WTC11 (cell line): ENCODE measurements at regions not wholly inside any gene's neighbourhood (a gene's known extent, or its start where the extent isn't known, plus 50 kb on each side); places are given as distances from the start of the nearest gene placed in this dataset.

Source experiments
- ATAC-seq: fragments of 200-7000 bp; cut with Tn5 transposase; 2 replicates; pipeline ENCODE4 v1.10.0; 2021; ENCODE audit warnings: mild to moderate bottlenecking, moderate library complexity
- CTCF ChIA-PET: fragments of 300-600 bp; sonication (Branson Sonifier 250); formaldehyde crosslinking; loops from one replicate; lab custom pipeline; 2021; ENCODE audit warnings: antibody characterized with exemption; lab: Charles Lee
- POLR2A ChIA-PET: fragments of 350-600 bp; sonication (Branson Sonifier 250); formaldehyde crosslinking; loops from one replicate; lab custom pipeline; 2021; ENCODE audit warnings: antibody characterized with exemption; lab: Charles Lee
- DNase-seq: peaks from one replicate; pipeline ENCODE4 v3.0.0; 2021; ENCODE audit warnings: low spot score
- H3K27ac Mint-ChIP-seq: 2 replicates; pipeline ENCODE4 v1.8.0; 2021; ENCODE audit warnings: mixed read lengths
- H3K27me3 Mint-ChIP-seq: 2 replicates; pipeline ENCODE4 v1.8.0; 2021; ENCODE audit warnings: low read depth, mild to moderate bottlenecking, moderate library complexity, mixed read lengths
- H3K36me3 Mint-ChIP-seq: 2 replicates; pipeline ENCODE4 v1.8.0; 2021; ENCODE audit warnings: mixed read lengths
- H3K4me1 Mint-ChIP-seq: 2 replicates; pipeline ENCODE4 v1.8.0; 2022; ENCODE audit warnings: mixed read lengths
- H3K4me3 Mint-ChIP-seq: 2 replicates; pipeline ENCODE4 v1.8.0; 2021; ENCODE audit warnings: mild to moderate bottlenecking, moderate library complexity, mixed read lengths
- H3K9me3 Mint-ChIP-seq: 2 replicates; pipeline ENCODE4 v1.8.0; 2021; ENCODE audit warnings: mixed read lengths
- HMGA2 ChIP-seq: fragments of 250-450 bp; sonication (Bioruptor Pico); IDR thresholded peaks from 2 replicates; pipeline ENCODE4 v1.4.0; 2021; ENCODE audit warnings: mild to moderate bottlenecking, moderate library complexity
- JAZF1 ChIP-seq: fragments of 250-450 bp; sonication (Bioruptor Pico); IDR thresholded peaks from 2 replicates; pipeline ENCODE4 v1.9.0; 2021; ENCODE audit warnings: moderate library complexity, mild to moderate bottlenecking, inconsistent platforms
- JUN ChIP-seq: sonication (generic); formaldehyde crosslinking; IDR thresholded peaks from 2 replicates; pipeline ENCODE4 v1.8.0; 2023; ENCODE audit warnings: mild to moderate bottlenecking, missing genetic modification reagents
- KAT7 ChIP-seq: sonication (generic); formaldehyde crosslinking; IDR thresholded peaks from 2 replicates; pipeline ENCODE4 v1.8.1; 2023; ENCODE audit warnings: missing genetic modification reagents, mild to moderate bottlenecking, borderline replicate concordance
- PRRX2 ChIP-seq: fragments of 250-450 bp; sonication (Bioruptor Pico); IDR thresholded peaks from 2 replicates; pipeline ENCODE4 v1.8.0; 2021; ENCODE audit warnings: mild to moderate bottlenecking
- RELA ChIP-seq: sonication (generic); formaldehyde crosslinking; IDR thresholded peaks from 2 replicates; pipeline ENCODE4 v1.8.1; 2022; ENCODE audit warnings: missing genetic modification reagents, mild to moderate bottlenecking, borderline replicate concordance
- SMAD4 ChIP-seq: sonication (generic); formaldehyde crosslinking; IDR thresholded peaks from 2 replicates; pipeline ENCODE4 v1.8.0; 2022; ENCODE audit warnings: mild to moderate bottlenecking, missing genetic modification reagents
- TEAD4 ChIP-seq: sonication (generic); formaldehyde crosslinking; IDR thresholded peaks from 2 replicates; pipeline ENCODE4 v1.8.0; 2022; ENCODE audit warnings: mild to moderate bottlenecking, missing genetic modification reagents
- ZNF138 ChIP-seq: sonication (generic); formaldehyde crosslinking; conservative IDR thresholded peaks from 2 replicates; pipeline ENCODE4 v1.8.1; 2022; ENCODE audit warnings: mild to moderate bottlenecking, moderate library complexity, missing genetic modification reagents
- ZNF219 ChIP-seq: sonication (generic); formaldehyde crosslinking; IDR thresholded peaks from 2 replicates; pipeline ENCODE4 v1.8.0; 2023; ENCODE audit warnings: missing genetic modification reagents, mild to moderate bottlenecking, borderline replicate concordance
- ZNF263 ChIP-seq: sonication (generic); formaldehyde crosslinking; IDR thresholded peaks from 2 replicates; pipeline ENCODE4 v1.8.1; 2022; ENCODE audit warnings: low read depth, mild to moderate bottlenecking, moderate library complexity, missing genetic modification reagents
- ZNF423 ChIP-seq: fragments of 250-450 bp; sonication (Bioruptor Pico); IDR thresholded peaks from 2 replicates; pipeline ENCODE4 v2.1.2; 2022; ENCODE audit warnings: mild to moderate bottlenecking, moderate library complexity
- ZNF671 ChIP-seq: fragments of 250-450 bp; sonication (Bioruptor Pico); IDR thresholded peaks from 2 replicates; pipeline ENCODE4 v1.8.0; 2021; ENCODE audit warnings: mild to moderate bottlenecking
- TF ChIP-seq, protein P1 (sequence below): fragments of 250-450 bp; sonication (Bioruptor Pico); conservative IDR thresholded peaks from 2 replicates; pipeline ENCODE4 v1.9.0; 2021; ENCODE audit warnings: mild to moderate bottlenecking
- TF ChIP-seq, protein P2 (sequence below): sonication (generic); formaldehyde crosslinking; IDR thresholded peaks from 2 replicates; pipeline ENCODE4 v1.8.1; 2022; ENCODE audit warnings: mild to moderate bottlenecking, missing genetic modification reagents, moderate library complexity, borderline replicate concordance
- TF ChIP-seq, protein P3 (sequence below): sonication (generic); formaldehyde crosslinking; IDR thresholded peaks from 2 replicates; pipeline ENCODE4 v1.8.0; 2023; ENCODE audit warnings: missing genetic modification reagents
- TF ChIP-seq, protein P4 (sequence below): sonication (generic); formaldehyde crosslinking; IDR thresholded peaks from 2 replicates; pipeline ENCODE4 v1.8.1; 2023; ENCODE audit warnings: mild to moderate bottlenecking, missing genetic modification reagents, moderate library complexity

DNA sequence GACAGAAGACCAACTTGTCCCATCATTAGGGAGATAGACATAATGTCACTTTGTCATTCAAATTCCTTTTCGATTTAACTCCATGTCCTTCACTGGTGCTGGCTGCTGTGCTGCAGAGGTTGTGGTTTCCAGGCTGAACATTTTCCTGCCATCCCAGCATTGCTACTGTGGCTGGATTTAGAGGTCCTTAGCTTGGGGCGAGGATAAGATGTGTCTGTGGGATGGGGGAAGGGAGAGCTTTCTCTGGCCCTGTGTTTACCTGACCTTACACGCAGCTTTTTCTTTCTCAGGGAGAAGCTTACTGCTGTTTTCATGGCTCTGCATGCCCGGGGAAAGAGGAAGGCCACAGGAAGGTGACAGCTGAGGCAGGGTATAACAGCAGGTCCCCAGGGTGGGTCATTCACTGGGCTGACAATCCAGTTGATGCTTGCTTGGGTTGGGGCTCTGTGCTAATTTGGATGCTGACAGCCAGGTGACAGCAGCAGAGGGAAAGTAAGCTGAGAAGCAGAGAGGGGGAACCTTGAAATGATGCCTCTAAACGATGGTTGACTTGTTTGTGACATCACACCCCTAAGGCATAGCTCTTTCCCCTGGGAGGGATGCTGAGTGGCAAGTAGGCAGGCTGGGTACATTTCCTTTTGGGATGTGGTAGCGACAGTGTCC, 326.9 kb upstream of the CTNNB1 start (continued):
- TF ChIP-seq ZNF263 (CRISPR knock-in tag): no peak
- no peak for TF ChIP-seq RELA (CRISPR knock-in tag)
- no peak for TF ChIP-seq ZNF423 (CRISPR knock-in tag)
- TF ChIP-seq, protein P1, sequence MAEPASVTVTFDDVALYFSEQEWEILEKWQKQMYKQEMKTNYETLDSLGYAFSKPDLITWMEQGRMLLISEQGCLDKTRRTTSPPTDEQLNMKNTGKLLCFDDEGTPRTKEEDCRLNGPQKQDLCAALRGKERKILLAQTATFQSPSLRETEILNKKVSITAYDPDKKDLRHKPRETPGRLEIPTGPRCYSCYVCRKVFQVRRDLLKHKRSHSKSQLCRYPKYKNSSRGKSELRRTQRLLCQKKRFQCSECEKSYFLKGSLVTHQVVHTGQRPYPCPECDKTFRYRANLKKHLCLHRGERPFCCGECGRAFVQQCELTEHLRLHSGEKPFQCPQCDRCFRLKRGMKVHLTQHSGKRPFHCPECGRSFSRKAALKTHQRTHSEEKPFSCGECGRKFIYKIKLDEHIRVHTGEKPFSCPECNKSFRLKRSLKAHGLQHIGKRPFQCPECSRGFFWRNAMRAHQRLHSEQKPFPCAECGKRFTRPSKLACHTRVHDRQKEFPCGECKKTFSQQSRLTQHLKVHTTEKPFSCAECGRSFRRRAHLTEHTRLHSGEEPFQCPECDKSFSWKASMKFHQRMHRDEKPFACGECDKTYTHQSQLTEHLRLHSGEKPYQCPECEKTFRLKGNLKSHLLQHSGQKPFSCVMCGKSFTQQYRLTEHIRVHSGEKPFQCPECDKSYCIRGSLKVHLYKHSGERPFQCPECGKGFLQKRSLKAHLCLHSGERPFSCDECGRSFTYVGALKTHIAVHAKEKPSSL (CRISPR knock-in tag): no peak
- no peak for TF ChIP-seq KAT7 (CRISPR knock-in tag)
- TF ChIP-seq TEAD4 (CRISPR knock-in tag): no peak
- no peak for TF ChIP-seq JUN (CRISPR knock-in tag)
- no peak for TF ChIP-seq JAZF1 (CRISPR knock-in tag)
- TF ChIP-seq, all 79 proteins: peak for 0

DNA sequence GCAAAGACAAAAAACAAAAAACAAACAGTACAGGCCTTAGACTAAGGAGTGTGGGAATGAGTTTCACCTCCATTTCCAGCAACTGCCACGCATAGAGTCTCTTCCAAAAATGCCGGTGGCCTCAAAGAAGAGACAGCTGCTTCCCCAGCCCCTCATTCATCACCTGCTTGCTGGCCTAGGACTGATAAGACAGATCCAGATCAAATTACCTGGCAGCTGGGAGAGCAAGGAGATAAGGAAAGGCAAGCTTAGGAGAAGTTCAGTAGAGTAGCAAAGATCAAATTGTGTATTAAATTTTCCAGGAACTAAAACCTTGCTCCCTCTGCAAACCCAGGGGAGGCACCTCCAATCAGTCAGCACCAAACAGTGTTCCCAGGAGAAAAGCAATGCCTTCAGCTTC, 325.8 kb upstream of the CTNNB1 start:
- Mint-ChIP-seq H3K4me3 (no peak overlapping the region), H3K4me1 (peaks cover 43% of the 10 kb centered on the region), H3K27me3 (no peaks in the 10 kb centered on the region), H3K27ac (no peak overlapping the region), H3K9me3 (0 out of 2 replicates have a peak, but pooled peaks cover 3% of the 10 kb centered on the region), H3K36me3 (no peaks in the 10 kb centered on the region)
- ChIA-PET CTCF (no interaction called here), POLR2A (no interaction called here)
- DNase-seq: no peak
- TF ChIP-seq, protein P2, sequence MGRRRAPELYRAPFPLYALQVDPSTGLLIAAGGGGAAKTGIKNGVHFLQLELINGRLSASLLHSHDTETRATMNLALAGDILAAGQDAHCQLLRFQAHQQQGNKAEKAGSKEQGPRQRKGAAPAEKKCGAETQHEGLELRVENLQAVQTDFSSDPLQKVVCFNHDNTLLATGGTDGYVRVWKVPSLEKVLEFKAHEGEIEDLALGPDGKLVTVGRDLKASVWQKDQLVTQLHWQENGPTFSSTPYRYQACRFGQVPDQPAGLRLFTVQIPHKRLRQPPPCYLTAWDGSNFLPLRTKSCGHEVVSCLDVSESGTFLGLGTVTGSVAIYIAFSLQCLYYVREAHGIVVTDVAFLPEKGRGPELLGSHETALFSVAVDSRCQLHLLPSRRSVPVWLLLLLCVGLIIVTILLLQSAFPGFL (CRISPR knock-in tag): no peak
- TF ChIP-seq, protein P3, sequence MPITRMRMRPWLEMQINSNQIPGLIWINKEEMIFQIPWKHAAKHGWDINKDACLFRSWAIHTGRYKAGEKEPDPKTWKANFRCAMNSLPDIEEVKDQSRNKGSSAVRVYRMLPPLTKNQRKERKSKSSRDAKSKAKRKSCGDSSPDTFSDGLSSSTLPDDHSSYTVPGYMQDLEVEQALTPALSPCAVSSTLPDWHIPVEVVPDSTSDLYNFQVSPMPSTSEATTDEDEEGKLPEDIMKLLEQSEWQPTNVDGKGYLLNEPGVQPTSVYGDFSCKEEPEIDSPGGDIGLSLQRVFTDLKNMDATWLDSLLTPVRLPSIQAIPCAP (CRISPR knock-in tag): no peak
- TF ChIP-seq SMAD4 (CRISPR knock-in tag) (no peak), HMGA2 (no peak)
- ATAC-seq: no peak

DNA sequence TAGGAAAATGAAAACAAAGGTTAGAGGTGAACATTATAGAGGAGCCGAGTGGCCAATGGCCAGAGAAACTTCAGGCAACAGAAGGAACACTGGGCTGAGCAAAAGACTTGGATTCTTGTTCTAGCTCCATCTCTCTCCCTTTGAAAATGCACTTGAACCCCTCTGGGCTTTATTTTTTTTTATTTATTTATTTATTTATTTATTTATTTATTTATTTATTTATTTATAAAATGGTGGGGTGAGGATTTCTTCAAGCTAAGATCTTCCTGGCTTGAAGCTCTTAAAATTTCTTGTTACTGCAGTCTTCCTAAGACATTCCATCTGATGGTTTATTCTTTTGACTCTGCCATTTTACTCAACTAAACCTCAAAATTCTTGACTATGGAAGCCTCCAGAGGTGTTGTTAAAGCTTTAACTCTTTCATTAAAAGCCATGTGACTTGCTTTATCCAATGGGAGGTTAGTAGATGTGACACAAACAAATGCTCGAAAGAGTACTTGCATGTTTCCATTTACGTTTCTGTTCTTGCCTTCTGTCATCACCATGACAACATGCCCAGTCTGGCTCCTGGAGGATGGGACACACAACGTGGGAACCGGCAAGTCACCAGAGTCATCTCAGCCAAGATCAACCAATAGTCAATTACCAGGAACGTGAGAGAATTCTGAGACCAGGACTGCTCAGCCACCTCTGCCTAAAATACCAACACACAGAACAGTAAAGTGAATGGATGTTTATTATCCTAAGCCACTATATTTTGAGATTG, 325.2 kb upstream of the CTNNB1 start:
- H3K4me1 Mint-ChIP-seq: peaks cover 44% of the 10 kb centered on the region
- ATAC-seq: no peak
- no peaks in the 10 kb centered on the region for H3K27me3 Mint-ChIP-seq
- ChIA-PET CTCF (no interaction called here), POLR2A (no interaction called here)
- no peak for DNase-seq
- H3K36me3 Mint-ChIP-seq: no peaks in the 10 kb centered on the region
- 0 out of 2 replicates have a peak, but pooled peaks cover 3% of the 10 kb centered on the region for H3K9me3 Mint-ChIP-seq
- H3K4me3 Mint-ChIP-seq: no peak overlapping the region
- TF ChIP-seq ZNF219 (CRISPR knock-in tag) (no peak), PRRX2 (no peak), ZNF671 (CRISPR knock-in tag) (no peak), SMAD4 (CRISPR knock-in tag) (no peak), ZNF138 (CRISPR knock-in tag) (no peak), ZNF423 (CRISPR knock-in tag) (no peak)
- TF ChIP-seq, protein P4, sequence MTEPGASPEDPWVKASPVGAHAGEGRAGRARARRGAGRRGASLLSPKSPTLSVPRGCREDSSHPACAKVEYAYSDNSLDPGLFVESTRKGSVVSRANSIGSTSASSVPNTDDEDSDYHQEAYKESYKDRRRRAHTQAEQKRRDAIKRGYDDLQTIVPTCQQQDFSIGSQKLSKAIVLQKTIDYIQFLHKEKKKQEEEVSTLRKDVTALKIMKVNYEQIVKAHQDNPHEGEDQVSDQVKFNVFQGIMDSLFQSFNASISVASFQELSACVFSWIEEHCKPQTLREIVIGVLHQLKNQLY: no peak
- H3K27ac Mint-ChIP-seq: no peak overlapping the region
